22Rv1 (cell line): ENCODE measurements at regions not wholly inside any gene's neighbourhood (a gene's known extent, or its start where the extent isn't known, plus 50 kb on each side); places are given as distances from the start of the nearest gene placed in this dataset.

Source experiments
- CTCF ChIP-seq: fragments of 450-650 bp; IDR thresholded peaks from 2 replicates; pipeline ENCODE4 v1.5.1; 2017; ENCODE audit warnings: mild to moderate bottlenecking
- ZFX ChIP-seq: fragments of 450-650 bp; IDR thresholded peaks from 2 replicates; pipeline ENCODE4 v1.6.1; 2017; ENCODE audit warnings: antibody characterized with exemption, borderline replicate concordance

- no peak for TF ChIP-seq CTCF
- no peak for TF ChIP-seq ZFX
Measured at GRCh38 chr11:134795017-134795416, 383.0 kb upstream of the B3GAT1 start.
